ENCODE measurements at regions not wholly inside any gene's neighbourhood (a gene's known extent, or its start where the extent isn't known, plus 50 kb on each side); places are given as distances from the start of the nearest gene placed in this dataset.

DNA sequence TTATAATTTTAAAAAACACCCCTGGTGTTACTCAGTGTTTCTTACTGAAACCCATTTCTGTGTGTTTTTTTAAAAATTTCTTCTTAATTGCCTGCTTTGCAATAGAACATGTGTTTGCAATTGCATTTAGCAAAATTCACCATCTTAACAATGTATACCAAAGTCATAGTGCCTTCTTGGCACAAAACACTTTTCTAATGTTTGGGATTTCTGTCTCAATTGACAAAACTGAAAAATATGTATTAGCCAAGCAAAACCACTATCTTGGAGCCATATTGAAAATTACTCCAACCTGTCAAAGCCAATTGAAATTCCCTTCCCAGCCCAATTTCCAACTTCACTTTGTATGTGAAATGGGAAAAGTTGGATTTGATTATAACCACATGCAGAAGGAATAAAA lies 88.4 kb upstream of the RSPO3 start:
- no peak for TF ChIP-seq POLR2A (IDR thresholded peaks at IDR 0.05; ENCODE audit: low read depth, low read length)
- no peak for TF ChIP-seq CTCF (conservative IDR thresholded peaks at IDR 0.05; ENCODE audit: low read depth, low read length)
- TF ChIP-seq FOS (IDR thresholded peaks at IDR 0.05; ENCODE audit: low read depth, low read length): no peak
- TF ChIP-seq, protein P1, sequence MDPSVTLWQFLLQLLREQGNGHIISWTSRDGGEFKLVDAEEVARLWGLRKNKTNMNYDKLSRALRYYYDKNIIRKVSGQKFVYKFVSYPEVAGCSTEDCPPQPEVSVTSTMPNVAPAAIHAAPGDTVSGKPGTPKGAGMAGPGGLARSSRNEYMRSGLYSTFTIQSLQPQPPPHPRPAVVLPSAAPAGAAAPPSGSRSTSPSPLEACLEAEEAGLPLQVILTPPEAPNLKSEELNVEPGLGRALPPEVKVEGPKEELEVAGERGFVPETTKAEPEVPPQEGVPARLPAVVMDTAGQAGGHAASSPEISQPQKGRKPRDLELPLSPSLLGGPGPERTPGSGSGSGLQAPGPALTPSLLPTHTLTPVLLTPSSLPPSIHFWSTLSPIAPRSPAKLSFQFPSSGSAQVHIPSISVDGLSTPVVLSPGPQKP (IDR thresholded peaks at IDR 0.05; ENCODE audit: borderline replicate concordance, low read depth, low read length): no peak
- no peak for TF ChIP-seq RCOR1 (IDR thresholded peaks at IDR 0.05; ENCODE audit: insufficient replicate concordance, low read length)
- no peak for TF ChIP-seq SMC3 (IDR thresholded peaks at IDR 0.05; ENCODE audit: low read depth, low read length)
- no peak for TF ChIP-seq RAD21 (IDR thresholded peaks at IDR 0.05; ENCODE audit: low read length)
- TF ChIP-seq CEBPB (IDR thresholded peaks at IDR 0.05; ENCODE audit: low read depth, low read length): no peak
- no peak for TF ChIP-seq USF2 (IDR thresholded peaks at IDR 0.05; ENCODE audit: low read depth, low read length)
- TF ChIP-seq MXI1 (IDR thresholded peaks at IDR 0.05; ENCODE audit: borderline replicate concordance, low read depth, low read length): no peak
- TF ChIP-seq BHLHE40 (IDR thresholded peaks at IDR 0.05; ENCODE audit: low read depth, low read length): no peak
- no peak for TF ChIP-seq NFE2L2 (IDR thresholded peaks at IDR 0.05; ENCODE audit: low read depth, low read length)
